ENCODE measurements at regions not wholly inside any gene's neighbourhood (a gene's known extent, or its start where the extent isn't known, plus 50 kb on each side); places are given as distances from the start of the nearest gene placed in this dataset.

GRCh38 chr10:61065051-61065450, 121.1 kb upstream of the RHOBTB1 start:
- DNase-seq (ENCODE audit: low spot score in 2 of 2): no peak

GRCh38 chr10:61064356-61064755, 120.4 kb upstream of the RHOBTB1 start:
- H3K4me1 ChIP-seq: no peaks in the 10 kb centered on the region
- H3K9me3 ChIP-seq: no peaks in the 10 kb centered on the region
- WGBS: 96% methylated on average over 4 of the region's 4 CpGs
- no peak for DNase-seq (ENCODE audit: low spot score in 2 of 2)
- no peak for TF ChIP-seq EP300 (IDR thresholded peaks at IDR 0.05)
- no peak for TF ChIP-seq POLR2AphosphoS5 (IDR thresholded peaks at IDR 0.05)
- no peak for TF ChIP-seq CTCF (IDR thresholded peaks at IDR 0.05)
- TF ChIP-seq POLR2A (IDR thresholded peaks at IDR 0.05): no peak
- no peaks in the 10 kb centered on the region for H3K36me3 ChIP-seq
- no peak overlapping the region for H3K27ac ChIP-seq
- H3K27me3 ChIP-seq: no peaks in the 10 kb centered on the region
- no peak overlapping the region for H3K4me3 ChIP-seq

More at GRCh38 chr10:61065051-61065450, 121.1 kb upstream of the RHOBTB1 start:
- TF ChIP-seq POLR2AphosphoS5 (IDR thresholded peaks at IDR 0.05): no peak
- Histone ChIP-seq H3K4me3 (no peak overlapping the region), H3K27ac (no peak overlapping the region), H3K4me1 (no peaks in the 10 kb centered on the region), H3K36me3 (no peaks in the 10 kb centered on the region), H3K27me3 (no peaks in the 10 kb centered on the region), H3K9me3 (no peaks in the 10 kb centered on the region)
- 83% methylated on average over 2 of the region's 2 CpGs for WGBS

GRCh38 chr10:61063901-61064300, 119.9 kb upstream of the RHOBTB1 start:
- no peaks in the 10 kb centered on the region for H3K27me3 ChIP-seq
- TF ChIP-seq POLR2AphosphoS5 (IDR thresholded peaks at IDR 0.05): no peak
- no peak for TF ChIP-seq POLR2A (IDR thresholded peaks at IDR 0.05)
- no peak for TF ChIP-seq CTCF (IDR thresholded peaks at IDR 0.05)
- TF ChIP-seq EP300 (IDR thresholded peaks at IDR 0.05): no peak
- no peak overlapping the region for H3K27ac ChIP-seq
- H3K36me3 ChIP-seq: no peaks in the 10 kb centered on the region
- no peaks in the 10 kb centered on the region for H3K4me1 ChIP-seq
- WGBS: 27% methylated on average over 1 of the region's 1 CpG
- no peaks in the 10 kb centered on the region for H3K9me3 ChIP-seq
- no peak for DNase-seq (ENCODE audit: low spot score in 2 of 2)
- no peak overlapping the region for H3K4me3 ChIP-seq

- WGBS: 40% methylated on average over 3 of the region's 3 CpGs
These were observed 119.0 kb upstream of the RHOBTB1 start for GRCh38 chr10:61063034-61063433.

GRCh38 chr10:61061923-61062504, 118.0 kb upstream of the RHOBTB1 start:
- 85% methylated on average over 6 of the region's 6 CpGs for WGBS
- DNase-seq (ENCODE audit: low spot score in 2 of 2): no peak

More at GRCh38 chr10:61063034-61063433, 119.0 kb upstream of the RHOBTB1 start:
- Histone ChIP-seq H3K27me3 (no peaks in the 10 kb centered on the region), H3K27ac (no peak overlapping the region), H3K4me3 (no peak overlapping the region), H3K9me3 (no peaks in the 10 kb centered on the region), H3K36me3 (no peaks in the 10 kb centered on the region), H3K4me1 (no peaks in the 10 kb centered on the region)
- no peak for TF ChIP-seq POLR2A (IDR thresholded peaks at IDR 0.05)
- TF ChIP-seq CTCF (IDR thresholded peaks at IDR 0.05): no peak
- no peak for TF ChIP-seq EP300 (IDR thresholded peaks at IDR 0.05)
- no peak for TF ChIP-seq POLR2AphosphoS5 (IDR thresholded peaks at IDR 0.05)
- no peak for DNase-seq (ENCODE audit: low spot score in 2 of 2)

More at GRCh38 chr10:61061923-61062504, 118.0 kb upstream of the RHOBTB1 start:
- no peak overlapping the region for H3K4me3 ChIP-seq
- TF ChIP-seq EP300 (IDR thresholded peaks at IDR 0.05) (no peak), CTCF (IDR thresholded peaks at IDR 0.05) (no peak), POLR2A (IDR thresholded peaks at IDR 0.05) (no peak), POLR2AphosphoS5 (IDR thresholded peaks at IDR 0.05) (no peak)
- H3K27me3 ChIP-seq: no peaks in the 10 kb centered on the region
- H3K27ac ChIP-seq: no peak overlapping the region
- no peaks in the 10 kb centered on the region for H3K4me1 ChIP-seq
- no peaks in the 10 kb centered on the region for H3K9me3 ChIP-seq
- no peaks in the 10 kb centered on the region for H3K36me3 ChIP-seq

Measured in suprapubic skin (tissue), 4 donors.